GM23338 (cell line): ENCODE measurements at regions not wholly inside any gene's neighbourhood (a gene's known extent, or its start where the extent isn't known, plus 50 kb on each side); places are given as distances from the start of the nearest gene placed in this dataset.

Experiments used
- ATAC-seq: fragments of 200-7000 bp; cut with Tn5 transposase; 3 replicates; pipeline ENCODE4 v1.9.1; 2020
- DNase-seq: peaks from one replicate; pipeline ENCODE4 v3.0.0-alpha.2; 2015; ENCODE audit warnings: low spot score
- H2AFZ ChIP-seq: fragments of 200-600 bp; sonication (generic); 2 replicates; pipeline ENCODE4 v1.8.0; 2016; ENCODE audit warnings: antibody characterized with exemption, mild to moderate bottlenecking, moderate library complexity
- H3F3A ChIP-seq: fragments of 200-600 bp; sonication (generic); replicated peaks from 2 replicates; pipeline ENCODE4 v1.8.0; 2017; ENCODE audit warnings: antibody characterized with exemption, mixed run types, low read depth
- H3K27ac ChIP-seq: fragments of 200-600 bp; sonication (generic); 2 replicates; pipeline ENCODE4 v1.6.1; 2016; ENCODE audit warnings: low read depth
- H3K27me3 ChIP-seq: fragments of 200-600 bp; sonication (generic); 2 replicates; pipeline ENCODE4 v1.8.0; 2016; ENCODE audit warnings: mild to moderate bottlenecking, mixed run types, moderate library complexity; ENCODE audit not compliant: insufficient read depth
- H3K36me3 ChIP-seq: fragments of 200-600 bp; sonication (generic); 2 replicates; pipeline ENCODE4 v1.8.0; 2016; ENCODE audit warnings: mild to moderate bottlenecking; ENCODE audit not compliant: insufficient read depth
- H3K4me1 ChIP-seq: fragments of 200-600 bp; sonication (generic); 2 replicates; pipeline ENCODE4 v1.8.0; 2016; ENCODE audit warnings: mild to moderate bottlenecking, moderate library complexity; ENCODE audit not compliant: insufficient read depth
- H3K4me2 ChIP-seq: fragments of 200-600 bp; sonication (generic); 2 replicates; pipeline ENCODE4 v1.7.1; 2017; ENCODE audit warnings: mixed run types
- H3K4me3 ChIP-seq: fragments of 200-600 bp; sonication (generic); 2 replicates; pipeline ENCODE4 v1.6.1; 2016; ENCODE audit warnings: mixed run types
- H3K79me2 ChIP-seq: fragments of 200-600 bp; sonication (generic); replicated peaks from 2 replicates; pipeline ENCODE4 v1.8.0; 2017; ENCODE audit warnings: mild to moderate bottlenecking; ENCODE audit not compliant: insufficient read depth
- H3K9me2 ChIP-seq: fragments of 200-600 bp; sonication (generic); 2 replicates; pipeline ENCODE4 v1.8.0; 2017; ENCODE audit not compliant: insufficient read depth
- H4K20me1 ChIP-seq: fragments of 200-600 bp; sonication (generic); replicated peaks from 2 replicates; pipeline ENCODE4 v1.8.0; 2017; ENCODE audit warnings: mild to moderate bottlenecking; ENCODE audit not compliant: insufficient read depth
- H3K27ac Mint-ChIP-seq: 2 replicates; pipeline ENCODE4 v1.8.0; 2020; ENCODE audit warnings: inconsistent platforms, mild to moderate bottlenecking, moderate library complexity, mixed read lengths
- H3K27me3 Mint-ChIP-seq: 3 replicates; pipeline ENCODE4 v1.8.0; 2022; ENCODE audit warnings: low read depth, mild to moderate bottlenecking, moderate library complexity, mixed read lengths, inconsistent platforms; ENCODE audit not compliant: insufficient read depth, poor library complexity
- H3K36me3 Mint-ChIP-seq: 3 replicates; pipeline ENCODE4 v1.8.0; 2021; ENCODE audit warnings: low read depth, mild to moderate bottlenecking, inconsistent platforms, moderate library complexity, mixed read lengths
- H3K4me1 Mint-ChIP-seq: 3 replicates; pipeline ENCODE4 v1.8.0; 2020; ENCODE audit warnings: mild to moderate bottlenecking, inconsistent platforms, mixed read lengths
- H3K4me3 Mint-ChIP-seq: 3 replicates; pipeline ENCODE4 v1.8.0; 2021; ENCODE audit warnings: moderate library complexity, mild to moderate bottlenecking, inconsistent platforms, mixed read lengths
- H3K9me3 Mint-ChIP-seq: 3 replicates; pipeline ENCODE4 v1.8.0; 2020; ENCODE audit warnings: moderate library complexity, mild to moderate bottlenecking, inconsistent platforms, mixed read lengths
- CREB1 ChIP-seq: fragments of 250-450 bp; sonication (Bioruptor Pico); IDR thresholded peaks from 2 replicates; pipeline ENCODE4 v1.5.0; 2020; ENCODE audit warnings: low read depth, mild to moderate bottlenecking, moderate library complexity
- CTCF ChIP-seq, 2 experiments: fragments of 200-600 bp in 1 of 2; sonication (generic) in 1 of 2; conservative IDR thresholded peaks; 2 replicates each; pipeline versions ENCODE4 v1.5.1 to v1.6.1; 2016 to 2017; ENCODE audit warnings: antibody characterized with exemption in 2 of 2, low read depth in 2 of 2, mild to moderate bottlenecking in 2 of 2, moderate library complexity in 1 of 2
- EZH2 ChIP-seq: fragments of 200-600 bp; sonication (generic); IDR thresholded peaks from one replicate; pipeline ENCODE4 v1.8.0; 2017; ENCODE audit warnings: antibody characterized with exemption, mild to moderate bottlenecking, low read depth; ENCODE audit not compliant: unreplicated experiment
- EZH2phosphoT487 ChIP-seq: fragments of 200-600 bp; sonication (generic); IDR thresholded peaks from one replicate; pipeline ENCODE4 v1.8.1; 2018; ENCODE audit warnings: antibody characterized with exemption; ENCODE audit not compliant: unreplicated experiment
- JUNB ChIP-seq: IDR thresholded peaks from one replicate; pipeline ENCODE4 v1.6.1; 2016; ENCODE audit warnings: antibody characterized with exemption; ENCODE audit not compliant: unreplicated experiment
- NANOG ChIP-seq: IDR thresholded peaks from 2 replicates; pipeline ENCODE4 v1.6.1; 2016; ENCODE audit warnings: antibody characterized with exemption, borderline replicate concordance
- POLR2AphosphoS5 ChIP-seq: IDR thresholded peaks from 2 replicates; pipeline ENCODE4 v1.6.1; 2016; ENCODE audit warnings: antibody characterized with exemption, low read depth
- STAT1 ChIP-seq: IDR thresholded peaks from one replicate; pipeline ENCODE4 v1.6.1; 2016; ENCODE audit warnings: antibody characterized with exemption; ENCODE audit not compliant: unreplicated experiment
- ZNF114 ChIP-seq: fragments of 250-450 bp; sonication (Bioruptor Pico); IDR thresholded peaks from 2 replicates; pipeline ENCODE4 v1.5.0; 2020; ENCODE audit warnings: mild to moderate bottlenecking, moderate library complexity
- ZNF331 ChIP-seq: fragments of 250-450 bp; sonication (Bioruptor Pico); IDR thresholded peaks from 2 replicates; pipeline ENCODE4 v1.5.0; 2020; ENCODE audit warnings: low read depth, mild to moderate bottlenecking, moderate library complexity
- ZNF462 ChIP-seq: fragments of 250-450 bp; sonication (Bioruptor Pico); IDR thresholded peaks from 2 replicates; pipeline ENCODE4 v1.5.0; 2020; ENCODE audit warnings: mild to moderate bottlenecking, moderate library complexity
- TF ChIP-seq, protein P1 (sequence below): IDR thresholded peaks from one replicate; pipeline ENCODE4 v1.6.1; 2018; ENCODE audit warnings: antibody characterized with exemption; ENCODE audit not compliant: unreplicated experiment
- TF ChIP-seq, protein P2 (sequence below): IDR thresholded peaks from 2 replicates; pipeline ENCODE4 v1.6.1; 2016; ENCODE audit warnings: antibody characterized with exemption

GRCh38 chr4:30922625-30923024 lies 202.5 kb downstream of the PCDH7 start:
- Histone ChIP-seq H3K79me2 (no peaks in the 10 kb centered on the region), H3K4me3 (no peak overlapping the region), H3F3A (no peaks in the 10 kb centered on the region), H3K27ac (no peak overlapping the region), H4K20me1 (no peaks in the 10 kb centered on the region), H3K27me3 (no peaks in the 10 kb centered on the region), H3K36me3 (no peaks in the 10 kb centered on the region), H3K4me2 (no peak overlapping the region), H3K9me2 (no peaks in the 10 kb centered on the region), H3K4me1 (peaks cover 32% of the 10 kb centered on the region), H2AFZ (no peak overlapping the region)
- ATAC-seq: no peak
- peaks cover 21% of the 10 kb centered on the region for H3K4me1 Mint-ChIP-seq
- no peak overlapping the region for H3K27ac Mint-ChIP-seq
- H3K27me3 Mint-ChIP-seq: peaks cover 5% of the 10 kb centered on the region
- H3K36me3 Mint-ChIP-seq: no peaks in the 10 kb centered on the region
- H3K4me3 Mint-ChIP-seq: no peak overlapping the region
- no peaks in the 10 kb centered on the region for H3K9me3 Mint-ChIP-seq
- TF ChIP-seq, protein P1, sequence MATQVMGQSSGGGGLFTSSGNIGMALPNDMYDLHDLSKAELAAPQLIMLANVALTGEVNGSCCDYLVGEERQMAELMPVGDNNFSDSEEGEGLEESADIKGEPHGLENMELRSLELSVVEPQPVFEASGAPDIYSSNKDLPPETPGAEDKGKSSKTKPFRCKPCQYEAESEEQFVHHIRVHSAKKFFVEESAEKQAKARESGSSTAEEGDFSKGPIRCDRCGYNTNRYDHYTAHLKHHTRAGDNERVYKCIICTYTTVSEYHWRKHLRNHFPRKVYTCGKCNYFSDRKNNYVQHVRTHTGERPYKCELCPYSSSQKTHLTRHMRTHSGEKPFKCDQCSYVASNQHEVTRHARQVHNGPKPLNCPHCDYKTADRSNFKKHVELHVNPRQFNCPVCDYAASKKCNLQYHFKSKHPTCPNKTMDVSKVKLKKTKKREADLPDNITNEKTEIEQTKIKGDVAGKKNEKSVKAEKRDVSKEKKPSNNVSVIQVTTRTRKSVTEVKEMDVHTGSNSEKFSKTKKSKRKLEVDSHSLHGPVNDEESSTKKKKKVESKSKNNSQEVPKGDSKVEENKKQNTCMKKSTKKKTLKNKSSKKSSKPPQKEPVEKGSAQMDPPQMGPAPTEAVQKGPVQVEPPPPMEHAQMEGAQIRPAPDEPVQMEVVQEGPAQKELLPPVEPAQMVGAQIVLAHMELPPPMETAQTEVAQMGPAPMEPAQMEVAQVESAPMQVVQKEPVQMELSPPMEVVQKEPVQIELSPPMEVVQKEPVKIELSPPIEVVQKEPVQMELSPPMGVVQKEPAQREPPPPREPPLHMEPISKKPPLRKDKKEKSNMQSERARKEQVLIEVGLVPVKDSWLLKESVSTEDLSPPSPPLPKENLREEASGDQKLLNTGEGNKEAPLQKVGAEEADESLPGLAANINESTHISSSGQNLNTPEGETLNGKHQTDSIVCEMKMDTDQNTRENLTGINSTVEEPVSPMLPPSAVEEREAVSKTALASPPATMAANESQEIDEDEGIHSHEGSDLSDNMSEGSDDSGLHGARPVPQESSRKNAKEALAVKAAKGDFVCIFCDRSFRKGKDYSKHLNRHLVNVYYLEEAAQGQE: no peak
- no peak for TF ChIP-seq CREB1 (CRISPR knock-in tag)
- TF ChIP-seq, protein P2, sequence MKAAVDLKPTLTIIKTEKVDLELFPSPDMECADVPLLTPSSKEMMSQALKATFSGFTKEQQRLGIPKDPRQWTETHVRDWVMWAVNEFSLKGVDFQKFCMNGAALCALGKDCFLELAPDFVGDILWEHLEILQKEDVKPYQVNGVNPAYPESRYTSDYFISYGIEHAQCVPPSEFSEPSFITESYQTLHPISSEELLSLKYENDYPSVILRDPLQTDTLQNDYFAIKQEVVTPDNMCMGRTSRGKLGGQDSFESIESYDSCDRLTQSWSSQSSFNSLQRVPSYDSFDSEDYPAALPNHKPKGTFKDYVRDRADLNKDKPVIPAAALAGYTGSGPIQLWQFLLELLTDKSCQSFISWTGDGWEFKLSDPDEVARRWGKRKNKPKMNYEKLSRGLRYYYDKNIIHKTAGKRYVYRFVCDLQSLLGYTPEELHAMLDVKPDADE: no peak
- TF ChIP-seq CTCF (conservative IDR thresholded peaks at IDR 0.05; ENCODE audit: low read depth in 2 of 2): no peak
- no peak for TF ChIP-seq ZNF114 (CRISPR knock-in tag)
- TF ChIP-seq EZH2: no peak
- TF ChIP-seq ZNF462: no peak
- TF ChIP-seq POLR2AphosphoS5: no peak
- TF ChIP-seq ZNF331 (CRISPR knock-in tag): no peak
- no peak for TF ChIP-seq NANOG
- no peak for TF ChIP-seq STAT1
- no peak for TF ChIP-seq EZH2phosphoT487
- no peak for TF ChIP-seq JUNB
- no peak for DNase-seq
